GM10266 (cell line): ENCODE measurements at regions not wholly inside any gene's neighbourhood (a gene's known extent, or its start where the extent isn't known, plus 50 kb on each side); places are given as distances from the start of the nearest gene placed in this dataset.

Source experiments
- DNase-seq: peaks from one replicate; pipeline ENCODE4 v3.0.0; 2012; ENCODE audit errors: extremely low spot score
- CTCF ChIP-seq: IDR thresholded peaks from 2 replicates; pipeline ENCODE4 v1.5.1; 2012; ENCODE audit warnings: mild to moderate bottlenecking, low read depth; ENCODE audit not compliant: control insufficient read depth, insufficient read depth; ENCODE audit errors: missing control alignments

GRCh38 chr5:67483453-67484030 lies 286.9 kb upstream of the CD180 start:
- DNase-seq = no peak
- no peak for TF ChIP-seq CTCF

- no peak for TF ChIP-seq CTCF
- no peak for DNase-seq
These were observed 284.8 kb upstream of the CD180 start for GRCh38 chr5:67481362-67481761.

GRCh38 chr5:67478337-67478736 lies 281.7 kb upstream of the CD180 start:
- no peak for DNase-seq
- no peak for TF ChIP-seq CTCF

- no peak for DNase-seq
- TF ChIP-seq CTCF = no peak
These were observed 280.4 kb upstream of the CD180 start for GRCh38 chr5:67476995-67477394.

- no peak for DNase-seq
- no peak for TF ChIP-seq CTCF
These were observed 279.9 kb upstream of the CD180 start for GRCh38 chr5:67476531-67476930.

GRCh38 chr5:67475489-67475888 lies 278.9 kb upstream of the CD180 start:
- no peak for TF ChIP-seq CTCF
- no peak for DNase-seq

GRCh38 chr5:67474597-67475238 lies 278.1 kb upstream of the CD180 start:
- no peak for TF ChIP-seq CTCF
- DNase-seq = no peak
